ENCODE measurements at regions not wholly inside any gene's neighbourhood (a gene's known extent, or its start where the extent isn't known, plus 50 kb on each side); places are given as distances from the start of the nearest gene placed in this dataset.

- H3K27ac ChIP-seq (ENCODE audit: low read depth) = no peak overlapping the region
- H3F3A ChIP-seq (replicated peaks; ENCODE audit: low read depth) = no peaks in the 10 kb centered on the region
- peak overlapping the region; percentile 98; the same call in 1 of the 2 replicates for H2AFZ ChIP-seq
- DNase-seq (ENCODE audit: low spot score) (no peak), ATAC-seq (no peak)
- Mint-ChIP-seq H3K9me3 (no peaks in the 10 kb centered on the region), H3K27me3 (ENCODE audit: insufficient read depth, low read depth, poor library complexity) (peaks cover 15% of the 10 kb centered on the region), H3K4me3 (no peak overlapping the region), H3K36me3 (ENCODE audit: low read depth) (no peaks in the 10 kb centered on the region; the same call in 2 of the 3 replicates), H3K27ac (no peak overlapping the region), H3K4me1 (peaks cover 19% of the 10 kb centered on the region)
- H3K36me3 ChIP-seq (ENCODE audit: insufficient read depth) = no peaks in the 10 kb centered on the region
- no peaks in the 10 kb centered on the region for H3K27me3 ChIP-seq (ENCODE audit: insufficient read depth)
- no peaks in the 10 kb centered on the region for H3K9me2 ChIP-seq (ENCODE audit: insufficient read depth)
- no peaks in the 10 kb centered on the region for H3K79me2 ChIP-seq (replicated peaks; ENCODE audit: insufficient read depth)
- peaks cover 8% of the 10 kb centered on the region for H3K4me1 ChIP-seq (ENCODE audit: insufficient read depth)
- H4K20me1 ChIP-seq (replicated peaks; ENCODE audit: insufficient read depth) = no peaks in the 10 kb centered on the region
- TF ChIP-seq REST (IDR thresholded peaks at IDR 0.05; ENCODE audit: unreplicated experiment) (no peak), ZNF331 (CRISPR knock-in tag; IDR thresholded peaks at IDR 0.05; ENCODE audit: low read depth) (no peak), ETS1 (IDR thresholded peaks at IDR 0.05) (no peak), EZH2 (IDR thresholded peaks at IDR 0.05; ENCODE audit: low read depth, unreplicated experiment) (no peak), JUNB (IDR thresholded peaks at IDR 0.05; ENCODE audit: unreplicated experiment) (no peak), CTCF (conservative IDR thresholded peaks at IDR 0.05; ENCODE audit: low read depth in 2 of 2) (no peak), ZNF114 (CRISPR knock-in tag; IDR thresholded peaks at IDR 0.05) (no peak), NANOG (IDR thresholded peaks at IDR 0.05; ENCODE audit: borderline replicate concordance) (no peak), POLR2AphosphoS5 (IDR thresholded peaks at IDR 0.05; ENCODE audit: low read depth) (no peak)
- H3K4me3 ChIP-seq = no peak overlapping the region
- H3K4me2 ChIP-seq = no peak overlapping the region
Observed at GRCh38 chr10:110392121-110392520, 87.4 kb upstream of the SMNDC1 start.

All from GM23338 (cell line).